Fibroblast of the aortic adventitia (primary cell): ENCODE measurements at regions not wholly inside any gene's neighbourhood (a gene's known extent, or its start where the extent isn't known, plus 50 kb on each side); places are given as distances from the start of the nearest gene placed in this dataset.

Source experiments
- DNase-seq: peaks from one replicate; pipeline ENCODE4 v3.0.0-alpha.2; 2010; ENCODE audit warnings: low read depth
- H3K4me3 ChIP-seq: 2 replicates; pipeline ENCODE4 v1.5.1; 2011; ENCODE audit warnings: low read depth, mild to moderate bottlenecking, control low read depth, low read length, moderate library complexity
- TF ChIP-seq, protein P1 (sequence below): IDR thresholded peaks from 2 replicates; pipeline ENCODE4 v1.5.1; 2011; ENCODE audit warnings: mild to moderate bottlenecking, low read length, control low read depth, inconsistent platforms; ENCODE audit not compliant: insufficient read depth

DNA sequence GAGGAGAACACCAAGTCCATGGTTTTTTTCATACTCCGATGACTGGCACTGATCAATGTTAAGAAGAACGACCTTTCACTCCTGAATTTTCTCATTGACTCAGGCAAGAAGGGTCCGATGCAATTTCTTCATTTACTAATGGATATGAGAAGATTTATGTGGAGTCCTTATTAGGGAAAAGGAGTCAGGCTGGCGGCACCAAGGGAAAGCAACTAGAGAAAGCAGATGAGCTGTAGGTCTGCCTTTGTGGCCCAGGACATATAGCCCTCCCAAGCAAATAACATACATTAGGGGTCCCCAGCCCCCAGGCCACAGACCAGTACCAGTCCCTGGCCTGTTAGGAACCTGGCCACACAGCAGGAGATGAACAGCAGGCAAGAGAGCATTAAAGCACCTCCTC lies 206.8 kb downstream of the KBTBD8 start:
- no peak overlapping the region for H3K4me3 ChIP-seq
- no peak for DNase-seq
- TF ChIP-seq, protein P1, sequence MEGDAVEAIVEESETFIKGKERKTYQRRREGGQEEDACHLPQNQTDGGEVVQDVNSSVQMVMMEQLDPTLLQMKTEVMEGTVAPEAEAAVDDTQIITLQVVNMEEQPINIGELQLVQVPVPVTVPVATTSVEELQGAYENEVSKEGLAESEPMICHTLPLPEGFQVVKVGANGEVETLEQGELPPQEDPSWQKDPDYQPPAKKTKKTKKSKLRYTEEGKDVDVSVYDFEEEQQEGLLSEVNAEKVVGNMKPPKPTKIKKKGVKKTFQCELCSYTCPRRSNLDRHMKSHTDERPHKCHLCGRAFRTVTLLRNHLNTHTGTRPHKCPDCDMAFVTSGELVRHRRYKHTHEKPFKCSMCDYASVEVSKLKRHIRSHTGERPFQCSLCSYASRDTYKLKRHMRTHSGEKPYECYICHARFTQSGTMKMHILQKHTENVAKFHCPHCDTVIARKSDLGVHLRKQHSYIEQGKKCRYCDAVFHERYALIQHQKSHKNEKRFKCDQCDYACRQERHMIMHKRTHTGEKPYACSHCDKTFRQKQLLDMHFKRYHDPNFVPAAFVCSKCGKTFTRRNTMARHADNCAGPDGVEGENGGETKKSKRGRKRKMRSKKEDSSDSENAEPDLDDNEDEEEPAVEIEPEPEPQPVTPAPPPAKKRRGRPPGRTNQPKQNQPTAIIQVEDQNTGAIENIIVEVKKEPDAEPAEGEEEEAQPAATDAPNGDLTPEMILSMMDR = no peak

DNA sequence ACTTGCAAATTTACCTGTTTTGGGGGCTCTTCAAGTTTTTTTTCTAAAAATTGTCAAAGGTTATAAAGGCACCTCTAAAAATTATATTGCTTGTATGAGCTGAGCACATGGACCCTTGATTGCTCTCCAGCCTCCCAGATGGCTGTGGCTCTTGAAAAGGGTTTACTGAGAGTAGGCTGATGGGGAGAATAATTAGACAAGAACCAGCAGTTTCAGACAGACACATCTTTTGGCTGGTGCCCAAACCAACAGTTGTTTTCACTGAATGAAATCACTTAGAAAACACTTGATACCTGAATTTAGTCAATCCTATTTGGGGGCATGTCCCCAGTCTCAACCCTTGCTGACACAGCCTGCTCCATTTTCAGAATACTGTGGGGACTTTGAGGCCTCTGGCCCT lies 217.6 kb downstream of the KBTBD8 start:
- TF ChIP-seq, protein P1 = no peak
- no peak overlapping the region for H3K4me3 ChIP-seq
- no peak for DNase-seq

DNA sequence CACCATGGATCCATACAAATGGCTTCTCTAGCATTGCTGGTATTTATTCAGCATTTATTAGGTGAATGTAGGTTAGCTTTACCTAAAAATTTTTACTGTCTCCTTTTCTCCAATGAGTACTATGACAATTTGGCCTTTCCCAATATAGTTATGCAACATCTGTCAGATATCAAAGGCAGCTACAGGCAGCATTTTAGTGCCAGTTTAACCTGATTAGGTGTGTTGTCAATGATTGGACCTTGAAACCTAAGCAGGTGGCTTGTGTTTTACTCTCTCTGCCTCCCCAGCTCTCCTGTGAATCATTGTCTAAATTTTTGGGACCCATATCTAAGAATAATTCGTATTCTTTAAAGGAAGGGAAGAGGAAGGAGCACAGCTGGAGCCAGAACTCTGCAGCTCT lies 228.9 kb downstream of the KBTBD8 start:
- TF ChIP-seq, protein P1 = no peak
- no peak for DNase-seq
- no peak overlapping the region for H3K4me3 ChIP-seq

DNA sequence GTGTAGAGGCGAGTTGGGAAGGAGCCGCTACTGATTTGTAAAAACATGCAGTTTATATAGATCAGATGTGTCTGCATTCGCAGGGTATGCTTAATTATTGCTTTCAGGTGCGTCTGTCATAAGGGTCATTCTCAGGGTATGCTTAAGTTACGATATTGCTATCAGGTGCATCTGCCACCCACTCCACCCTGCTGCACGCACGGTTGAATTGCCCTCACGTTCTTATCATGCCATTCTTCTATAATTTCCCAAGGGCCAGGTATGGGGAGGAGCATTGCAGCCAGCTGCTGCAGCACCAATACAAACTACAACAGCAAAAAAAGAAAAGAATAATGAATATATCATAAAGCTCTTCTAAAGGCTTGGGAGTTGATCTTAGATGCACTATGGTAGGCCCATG lies 230.0 kb downstream of the KBTBD8 start:
- TF ChIP-seq, protein P1 = no peak
- H3K4me3 ChIP-seq = no peak overlapping the region
- no peak for DNase-seq

DNA sequence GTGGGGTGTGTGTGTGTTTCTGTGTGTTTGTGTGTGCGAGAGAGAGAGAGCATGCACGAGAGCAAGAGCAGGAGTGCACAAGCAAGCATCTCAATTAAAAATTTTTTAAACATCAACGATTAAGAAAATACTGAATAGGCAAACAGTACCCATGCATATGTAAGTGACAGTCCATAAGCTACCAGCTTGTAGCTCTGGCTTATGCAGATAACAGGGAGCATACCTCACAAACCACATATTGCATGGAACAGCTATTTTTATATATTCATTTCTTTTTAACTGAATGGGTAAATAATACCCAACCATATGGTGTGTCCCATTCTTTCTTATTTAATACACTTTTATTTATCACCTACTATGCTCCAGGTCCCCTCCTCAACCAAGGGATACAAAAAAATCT lies 234.5 kb downstream of the KBTBD8 start:
- no peak for DNase-seq
- H3K4me3 ChIP-seq = no peak overlapping the region
- TF ChIP-seq, protein P1 = no peak

DNA sequence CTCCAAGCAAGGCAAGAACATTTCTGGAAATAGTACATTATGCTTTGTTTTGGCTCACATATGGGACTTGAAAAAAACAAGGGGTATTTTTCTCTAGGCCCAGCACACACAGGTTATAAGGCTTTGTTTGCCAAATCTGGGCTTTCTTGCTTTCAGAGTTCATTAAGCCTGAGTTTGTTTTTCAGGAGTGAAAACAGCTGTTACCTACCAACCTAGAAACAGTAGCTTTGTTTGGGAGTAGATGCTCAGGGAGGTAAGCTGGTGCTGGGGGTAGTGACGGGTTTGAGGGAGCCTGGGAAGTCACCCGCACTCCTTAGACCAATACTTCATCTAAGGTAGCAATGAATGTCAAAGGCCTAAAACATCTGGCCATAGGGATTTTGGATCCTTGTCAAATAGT lies 241.2 kb downstream of the KBTBD8 start:
- DNase-seq = no peak
- no peak overlapping the region for H3K4me3 ChIP-seq
- TF ChIP-seq, protein P1 = no peak

DNA sequence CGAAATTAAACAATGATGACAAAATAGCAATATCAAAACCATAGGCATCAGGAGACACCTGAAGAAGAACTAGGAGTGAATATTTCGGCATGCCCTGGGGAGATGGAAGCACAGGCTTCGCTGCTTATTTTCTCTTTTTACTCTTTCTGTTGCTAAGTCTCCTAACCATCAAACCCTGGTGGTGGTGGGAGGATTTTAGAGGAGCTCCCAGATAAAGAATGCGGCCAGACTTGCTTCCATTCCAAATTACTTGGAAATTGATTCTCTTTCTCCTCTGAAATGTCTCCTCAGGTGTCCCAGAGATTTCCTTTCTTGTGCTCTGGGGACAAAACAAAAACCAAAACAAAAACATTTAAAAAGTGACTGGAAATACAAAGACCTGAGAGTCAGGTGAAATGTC lies 243.0 kb downstream of the KBTBD8 start:
- TF ChIP-seq, protein P1 = no peak

More for the DNA sequence above, 243.0 kb downstream of the KBTBD8 start:
- no peak overlapping the region for H3K4me3 ChIP-seq
- DNase-seq = no peak
